ENCODE measurements at regions not wholly inside any gene's neighbourhood (a gene's known extent, or its start where the extent isn't known, plus 50 kb on each side); places are given as distances from the start of the nearest gene placed in this dataset.
"Not testable (repeated sequence)": the region's sequence is repeated elsewhere in the genome, so short reads cannot be mapped to it uniquely, and the experiment has no call there.

- no peak for DNase-seq
These were observed 450.1 kb downstream of the GJA1 start for GRCh38 chr6:121885399-121886152.

DNA sequence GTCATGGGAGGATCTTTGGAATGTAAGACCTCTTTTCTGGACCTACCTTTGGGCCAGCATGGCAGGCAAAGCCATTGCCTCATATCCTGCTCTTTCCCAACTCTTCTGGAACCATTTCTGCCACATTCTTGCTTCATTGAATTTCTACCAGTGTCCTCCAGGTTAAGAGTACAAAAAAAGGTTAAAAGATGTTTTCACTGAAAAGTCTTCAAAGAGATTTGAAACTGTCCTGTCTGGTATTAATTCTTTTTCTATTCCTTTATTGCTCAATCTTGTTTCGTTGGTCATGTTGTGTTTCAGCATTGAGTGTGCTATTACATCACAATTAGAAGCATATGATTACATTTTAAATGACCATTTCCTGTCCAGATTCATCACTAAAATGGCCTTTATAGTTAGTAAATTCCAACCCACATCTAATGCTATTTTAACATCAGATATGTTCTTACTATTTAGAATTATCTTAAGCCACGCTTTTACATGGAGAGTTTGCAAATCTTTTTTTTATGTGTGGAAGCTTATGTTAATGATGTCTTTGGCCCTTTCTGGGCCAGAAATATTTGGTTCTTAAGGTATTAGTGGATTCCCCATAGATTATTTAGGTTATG is 450.9 kb downstream of the GJA1 start:
- DNase-seq: no peak

DNA sequence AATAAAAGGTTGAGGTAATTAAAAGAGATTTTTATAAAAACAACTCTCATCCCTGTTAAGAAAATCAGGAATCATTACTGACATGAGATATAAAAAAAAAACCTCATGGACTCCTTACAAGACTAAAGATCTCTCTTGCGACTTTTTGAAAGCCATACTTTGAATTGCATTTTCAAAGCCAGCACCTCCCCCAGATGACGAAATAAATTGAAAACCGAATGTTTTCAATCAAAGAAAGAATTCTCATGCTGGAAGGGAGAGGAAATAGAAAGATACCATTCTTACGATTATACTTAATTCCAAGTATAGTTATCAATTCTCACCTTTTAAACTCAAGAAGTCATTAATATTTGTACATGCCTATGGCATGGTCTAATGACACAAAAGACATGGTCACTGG is 452.3 kb downstream of the GJA1 start:
- no peak for DNase-seq

- no peak for DNase-seq
These were observed 455.0 kb downstream of the GJA1 start for GRCh38 chr6:121890307-121890910.

DNA sequence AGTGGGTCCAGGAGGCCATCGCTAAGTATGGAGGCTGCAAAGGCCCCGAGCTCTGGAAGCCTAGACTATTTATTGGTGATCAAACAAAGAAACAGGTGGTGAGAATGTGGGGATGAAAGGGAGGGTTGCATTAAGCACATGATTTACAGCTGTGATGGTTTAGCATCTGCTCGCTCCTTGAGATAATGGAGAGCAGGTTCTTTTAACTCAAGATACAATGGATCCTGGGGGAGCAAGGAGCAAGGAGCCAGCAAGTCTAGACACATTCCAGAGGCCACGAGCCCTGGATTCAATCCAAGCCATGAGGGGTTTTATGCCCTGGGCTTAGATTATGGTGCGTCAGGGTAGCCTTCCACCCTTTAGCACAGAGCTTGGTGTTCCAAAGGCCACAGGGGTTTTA is 460.3 kb downstream of the GJA1 start:
- not testable (repeated sequence) for DNase-seq

GRCh38 chr6:121896363-121896762 is 460.9 kb downstream of the GJA1 start:
- no peak for DNase-seq

DNA sequence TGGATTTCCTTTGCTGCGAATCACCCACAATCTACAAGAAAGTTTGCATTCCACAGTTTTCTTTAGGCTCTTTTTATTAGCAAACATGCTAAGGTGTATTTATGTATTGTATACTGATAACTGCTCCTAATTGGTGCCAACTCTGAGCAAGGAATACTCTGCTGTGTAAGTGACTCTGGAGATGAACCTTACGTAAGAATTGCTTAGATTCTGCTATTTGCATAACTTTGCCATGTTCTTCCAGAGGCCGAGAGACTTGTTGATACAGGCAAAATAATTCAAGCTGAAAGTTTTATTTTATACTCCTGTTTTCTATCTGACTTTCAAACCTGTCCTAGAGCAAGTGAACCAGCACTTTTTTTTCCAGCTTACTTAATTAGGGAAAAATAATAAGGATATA is 461.3 kb downstream of the GJA1 start:
- no peak for DNase-seq

- DNase-seq: no peak
These were observed 461.9 kb downstream of the GJA1 start for GRCh38 chr6:121897337-121897760.

DNA sequence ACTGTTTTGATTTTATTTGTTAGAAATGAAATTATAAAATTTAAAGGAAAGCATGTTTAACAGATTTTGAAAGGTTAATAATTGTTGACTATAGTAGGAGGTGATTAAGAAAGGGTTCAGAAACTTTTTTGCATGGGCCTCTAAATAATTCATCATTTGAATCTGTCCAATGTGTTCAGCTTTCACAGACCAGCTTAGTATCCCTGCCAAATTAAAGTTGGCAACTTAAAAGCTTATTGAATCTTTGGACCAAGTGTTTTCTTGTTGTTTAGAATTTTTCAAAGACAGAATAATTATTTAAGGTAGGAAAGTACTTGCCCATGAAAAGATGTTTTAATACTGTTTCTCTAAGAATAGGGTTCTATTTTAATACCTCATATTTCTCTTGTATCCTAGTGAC is 466.0 kb downstream of the GJA1 start:
- no peak for DNase-seq

GRCh38 chr6:121904559-121904958 is 469.1 kb downstream of the GJA1 start:
- DNase-seq: no peak

DNA sequence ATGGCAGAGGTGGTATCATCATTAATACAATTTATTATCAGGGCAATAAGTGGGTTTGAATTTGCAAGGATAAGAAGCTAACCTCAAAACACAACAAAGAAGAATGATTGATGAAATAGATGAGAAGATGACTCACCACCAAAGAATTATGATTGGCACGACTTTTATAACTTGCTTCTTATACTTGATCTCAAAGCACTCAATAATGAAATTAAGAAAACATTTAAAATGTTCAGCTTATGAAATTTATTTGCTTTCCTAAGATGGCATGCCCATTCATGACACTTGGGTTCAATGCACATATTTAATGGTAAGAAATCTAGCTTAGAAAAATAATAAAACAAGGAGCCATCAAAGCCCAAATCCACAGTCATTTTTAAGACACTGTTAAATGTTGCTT is 477.5 kb downstream of the GJA1 start:
- no peak for DNase-seq

GRCh38 chr6:121917263-121917829 is 481.9 kb downstream of the GJA1 start:
- DNase-seq: no peak

GRCh38 chr6:121917834-121918559 is 481.5 kb upstream of the HSF2 start:
- DNase-seq: no peak

GRCh38 chr6:121920616-121921015 is 478.8 kb upstream of the HSF2 start:
- no peak for DNase-seq

DNA sequence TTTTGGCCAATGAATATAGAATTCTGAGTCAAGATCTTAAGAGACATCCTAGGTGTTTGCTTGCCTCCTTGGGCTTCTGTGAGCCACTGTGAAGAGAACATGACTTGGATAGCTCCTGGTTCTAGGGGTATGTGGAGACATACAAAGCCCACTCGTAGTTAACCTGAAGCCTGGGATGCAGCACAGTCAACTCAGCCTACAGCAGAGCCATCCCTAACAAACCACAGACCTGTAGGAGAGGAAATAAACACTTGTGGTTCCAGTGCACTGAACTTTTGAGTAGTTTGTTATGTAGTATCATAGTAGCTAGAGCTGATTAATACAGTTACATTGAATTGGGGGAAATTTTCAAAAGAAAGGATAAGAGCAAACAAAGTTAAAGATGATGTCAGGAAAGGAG is 474.4 kb upstream of the HSF2 start:
- no peak for DNase-seq

DNA sequence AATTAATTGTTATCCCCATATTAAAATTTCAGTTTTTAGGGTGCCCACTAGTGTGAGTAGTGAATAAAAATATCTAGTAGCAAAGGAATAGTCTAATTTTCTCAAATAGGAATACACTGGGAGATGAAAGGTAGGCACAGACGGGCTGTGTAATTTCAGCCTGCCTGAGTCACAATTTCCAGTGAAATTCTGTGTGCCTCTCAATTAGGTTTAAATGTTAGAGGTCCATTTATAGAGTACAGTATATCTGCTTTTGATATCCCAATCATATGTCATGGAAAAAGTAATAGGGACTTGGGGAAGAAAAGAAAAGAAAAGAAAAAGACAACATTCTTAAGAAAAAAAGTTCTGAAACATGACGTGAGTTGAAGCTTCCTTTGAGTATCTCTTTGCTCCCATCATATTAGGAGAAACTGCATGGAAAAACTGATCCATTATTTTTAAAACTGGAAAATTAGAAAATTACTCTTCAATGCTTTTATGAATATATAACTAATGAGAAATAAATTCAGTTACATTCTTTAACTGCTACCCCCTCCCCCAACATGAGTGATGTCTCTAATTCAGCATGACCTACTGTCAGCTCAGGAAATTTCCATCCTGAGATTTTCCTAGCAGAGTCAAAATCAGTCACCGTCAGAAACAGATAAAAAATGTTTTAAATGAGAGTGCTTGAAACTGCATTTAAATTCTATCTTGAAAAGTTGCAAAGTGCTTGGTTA is 473.8 kb upstream of the HSF2 start:
- no peak for DNase-seq

- DNase-seq: no peak
These were observed 470.2 kb upstream of the HSF2 start for GRCh38 chr6:121929301-121929700.

- no peak for DNase-seq
These were observed 467.1 kb upstream of the HSF2 start for GRCh38 chr6:121932076-121932991.

GRCh38 chr6:121934451-121934850 is 465.0 kb upstream of the HSF2 start:
- no peak for DNase-seq

DNA sequence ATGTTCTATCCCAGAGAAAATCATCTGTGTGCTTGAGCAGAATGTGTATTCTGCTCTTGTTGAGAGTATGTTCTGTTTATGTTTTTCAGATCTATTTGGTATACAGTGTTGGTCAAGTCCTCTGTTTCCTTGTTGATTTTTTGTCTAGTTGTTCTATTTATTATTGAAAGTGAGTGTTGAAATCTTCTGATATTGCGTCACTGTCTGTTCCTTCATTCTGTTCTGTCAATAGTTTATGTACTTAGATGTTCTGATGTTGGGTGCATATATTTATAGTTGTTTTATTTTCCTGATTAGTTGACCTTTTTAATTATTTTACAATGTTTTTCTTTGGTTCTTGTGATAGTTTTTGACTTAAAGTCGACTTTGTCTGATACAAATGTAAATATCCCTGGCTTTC is 458.7 kb upstream of the HSF2 start:
- DNase-seq: no peak

DNA sequence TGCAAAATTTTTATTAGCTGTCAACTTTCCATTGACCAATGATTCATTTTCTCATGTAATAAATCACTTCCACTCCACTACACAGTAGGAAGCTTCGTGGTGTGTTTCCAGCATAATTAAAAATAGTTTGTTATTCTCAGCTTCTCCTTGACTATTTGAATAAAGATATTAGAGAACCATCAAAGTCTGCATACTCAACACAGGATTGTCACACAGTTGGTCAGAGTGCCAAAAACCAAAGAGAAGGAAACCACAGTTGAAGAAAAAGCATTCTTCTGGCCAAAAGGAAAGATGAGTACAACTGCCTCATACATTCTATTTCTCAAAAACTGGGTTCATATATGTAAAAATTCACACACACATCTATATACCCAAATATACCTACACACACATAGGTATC is 455.1 kb upstream of the HSF2 start:
- DNase-seq: no peak

GRCh38 chr6:121951123-121951522 is 448.3 kb upstream of the HSF2 start:
- no peak for DNase-seq
